A673 (cell line): ENCODE measurements at regions not wholly inside any gene's neighbourhood (a gene's known extent, or its start where the extent isn't known, plus 50 kb on each side); places are given as distances from the start of the nearest gene placed in this dataset.

Experiments used
- CTCF ChIP-seq: fragments of 300-800, 200-600 bp; sonication (generic); conservative IDR thresholded peaks from 2 replicates; pipeline ENCODE4 v1.5.1; 2017; ENCODE audit warnings: low read depth, mild to moderate bottlenecking, antibody characterized with exemption, low read length, moderate library complexity, mixed read lengths
- EZH2 ChIP-seq: fragments of 200-600 bp; sonication (generic); IDR thresholded peaks from 2 replicates; pipeline ENCODE4 v1.6.1; 2017; ENCODE audit warnings: borderline replicate concordance, low read depth, mild to moderate bottlenecking, mixed read lengths, antibody characterized with exemption, low read length; ENCODE audit not compliant: poor library complexity, severe bottlenecking

GRCh38 chr21:22352088-22352487 lies 1353.9 kb downstream of the NCAM2 start:
- no peak for TF ChIP-seq CTCF
- no peak for TF ChIP-seq EZH2
